ENCODE measurements at regions not wholly inside any gene's neighbourhood (a gene's known extent, or its start where the extent isn't known, plus 50 kb on each side); places are given as distances from the start of the nearest gene placed in this dataset.

- no peak for TF ChIP-seq CTCF (IDR thresholded peaks at IDR 0.05)
- TF ChIP-seq POLR2A (IDR thresholded peaks at IDR 0.05), result no peak
Observed at GRCh38 chr20:55229451-55229850, 754.1 kb downstream of the DOK5 start.
